Kidney (tissue), 13 donors: ENCODE measurements at regions not wholly inside any gene's neighbourhood (a gene's known extent, or its start where the extent isn't known, plus 50 kb on each side); places are given as distances from the start of the nearest gene placed in this dataset.
A peak's percentile ranks its signal among the peaks of the same experiment; 100 is the strongest.

Experiments used
- DNase-seq, 5 donors: peaks; one replicate each; pipeline ENCODE4 v3.0.0-alpha.2; 2013 to 2020
- FAIRE-seq: peaks from 2 replicates; lab custom pipeline; 2012; peaks lifted over from hg19 to GRCh38; lab: Jason Lieb, UNC
- H3K27ac ChIP-seq, 2 donors: one replicate each; pipeline ENCODE4 v1.7.0; 2013; ENCODE audit warnings: low read depth in 2 of 2, low read length in 2 of 2, inconsistent platforms in 1 of 2
- H3K27me3 ChIP-seq: one replicate; pipeline ENCODE4 v1.7.1; 2013; ENCODE audit warnings: low read length, inconsistent platforms; ENCODE audit not compliant: control insufficient read depth, insufficient read depth
- H3K36me3 ChIP-seq, 3 donors: one replicate each; pipeline versions ENCODE4 v1.7.0 to v1.7.1; 2013; ENCODE audit warnings: low read length in 3 of 3, control low read depth in 1 of 3, inconsistent platforms in 1 of 3; ENCODE audit not compliant: insufficient read depth in 3 of 3, control insufficient read depth in 2 of 3
- H3K4me1 ChIP-seq, 3 donors: one replicate each; pipeline versions ENCODE4 v1.7.0 to v1.7.1; 2013; ENCODE audit warnings: low read length in 3 of 3, inconsistent platforms in 1 of 3, low read depth in 1 of 3; ENCODE audit not compliant: control insufficient read depth in 2 of 3, insufficient read depth in 2 of 3
- H3K4me3 ChIP-seq, 3 donors: one replicate each; pipeline versions ENCODE4 v1.7.0 to v1.8.1; 2013; ENCODE audit warnings: low read length in 3 of 3, control low read depth in 1 of 3, inconsistent platforms in 1 of 3
- H3K9ac ChIP-seq, 3 donors: one replicate each; pipeline versions ENCODE4 v1.7.0 to v1.7.1; 2013; ENCODE audit warnings: low read length in 3 of 3, control low read depth in 1 of 3, inconsistent platforms in 1 of 3
- H3K9me3 ChIP-seq, 3 donors: one replicate each; pipeline versions ENCODE4 v1.7.0 to v1.7.1; 2013; ENCODE audit warnings: low read length in 3 of 3, control low read depth in 1 of 3, inconsistent platforms in 1 of 3; ENCODE audit not compliant: control insufficient read depth in 2 of 3, insufficient read depth in 1 of 3
- intact Hi-C: fragments of 100-400 bp; cut with DNase I; formaldehyde crosslinking; loops from one replicate; pipeline ENCODE4 v1.11.1; 2022
- TF ChIP-seq, protein P1 (sequence below): IDR thresholded peaks from 3 replicates; pipeline ENCODE4 v1.5.1; 2012; ENCODE audit warnings: mild to moderate bottlenecking, moderate library complexity, borderline replicate concordance; ENCODE audit not compliant: insufficient read depth; ENCODE audit errors: extremely low read depth
- donor health status: control.
- donor health status: control.
- donor health status: control.
- donor health status: control.
- donor health status: control.
- donor health status: DM: yes; HTN: yes; CAD: no.
- donor health status: Normal renal cell carcinoma (clear cell type).

DNA sequence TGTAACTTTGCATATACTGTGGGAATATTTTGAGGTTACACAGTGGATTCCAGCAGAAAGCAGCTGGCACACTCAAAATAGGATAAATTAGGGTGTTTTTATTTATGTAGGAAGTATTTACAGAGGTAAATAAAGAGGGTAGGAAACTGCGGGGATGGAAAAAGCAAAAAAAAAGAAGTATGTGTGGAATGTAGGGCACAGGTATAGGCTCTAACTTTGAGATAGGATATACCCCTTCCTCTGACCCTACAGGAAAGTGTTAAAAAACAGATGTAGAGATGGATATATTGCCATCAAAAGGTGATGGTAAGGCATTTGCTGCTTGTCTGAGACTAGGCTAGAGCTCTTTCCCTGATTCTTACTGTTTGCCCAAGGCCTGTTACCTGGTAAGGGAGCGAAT is 173.1 kb upstream of the ANK2 start:
- H3K9ac ChIP-seq, result no peak overlapping the region
- DNase-seq (no peak), FAIRE-seq (no peak)
- no peaks in the 10 kb centered on the region for H3K36me3 ChIP-seq
- H3K9me3 ChIP-seq, result no peaks in the 10 kb centered on the region
- intact Hi-C loops, result no loop called here
- H3K4me3 ChIP-seq, result no peak overlapping the region
- no peak overlapping the region for H3K27ac ChIP-seq
- no peaks in the 10 kb centered on the region for H3K27me3 ChIP-seq
- TF ChIP-seq, protein P1, sequence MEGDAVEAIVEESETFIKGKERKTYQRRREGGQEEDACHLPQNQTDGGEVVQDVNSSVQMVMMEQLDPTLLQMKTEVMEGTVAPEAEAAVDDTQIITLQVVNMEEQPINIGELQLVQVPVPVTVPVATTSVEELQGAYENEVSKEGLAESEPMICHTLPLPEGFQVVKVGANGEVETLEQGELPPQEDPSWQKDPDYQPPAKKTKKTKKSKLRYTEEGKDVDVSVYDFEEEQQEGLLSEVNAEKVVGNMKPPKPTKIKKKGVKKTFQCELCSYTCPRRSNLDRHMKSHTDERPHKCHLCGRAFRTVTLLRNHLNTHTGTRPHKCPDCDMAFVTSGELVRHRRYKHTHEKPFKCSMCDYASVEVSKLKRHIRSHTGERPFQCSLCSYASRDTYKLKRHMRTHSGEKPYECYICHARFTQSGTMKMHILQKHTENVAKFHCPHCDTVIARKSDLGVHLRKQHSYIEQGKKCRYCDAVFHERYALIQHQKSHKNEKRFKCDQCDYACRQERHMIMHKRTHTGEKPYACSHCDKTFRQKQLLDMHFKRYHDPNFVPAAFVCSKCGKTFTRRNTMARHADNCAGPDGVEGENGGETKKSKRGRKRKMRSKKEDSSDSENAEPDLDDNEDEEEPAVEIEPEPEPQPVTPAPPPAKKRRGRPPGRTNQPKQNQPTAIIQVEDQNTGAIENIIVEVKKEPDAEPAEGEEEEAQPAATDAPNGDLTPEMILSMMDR, result no peak
- no peaks in the 10 kb centered on the region for H3K4me1 ChIP-seq

DNA sequence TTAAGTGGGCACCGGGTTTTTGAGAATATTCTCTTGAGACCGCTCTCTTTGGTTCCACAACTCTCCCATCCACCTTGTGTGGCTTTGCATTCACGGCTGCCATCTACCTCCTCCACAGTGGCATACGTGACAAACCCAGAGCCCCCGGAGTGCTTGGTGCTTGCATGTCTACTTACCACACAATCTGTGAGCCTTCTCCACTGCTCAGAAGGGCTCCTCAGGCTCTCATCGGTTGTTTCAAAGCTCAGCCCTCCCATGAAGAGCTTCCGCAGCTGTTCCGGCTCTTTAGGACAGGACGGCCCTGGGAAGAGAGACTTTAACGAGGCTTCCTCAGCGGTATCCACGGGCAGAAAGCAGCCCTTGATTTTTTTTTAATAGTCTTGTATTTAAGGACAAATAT is 167.6 kb upstream of the ANK2 start:
- peak in 2 of 5 donors; percentile 26 to 76 for DNase-seq
- H3K4me1 ChIP-seq, result no peaks in the 10 kb centered on the region
- no peak overlapping the region for H3K27ac ChIP-seq
- no peak overlapping the region for H3K9ac ChIP-seq
- no peaks in the 10 kb centered on the region for H3K27me3 ChIP-seq
- H3K4me3 ChIP-seq, result no peak overlapping the region
- intact Hi-C loops, result no loop called here
- no peaks in the 10 kb centered on the region for H3K36me3 ChIP-seq
- FAIRE-seq, result no peak
- no peaks in the 10 kb centered on the region for H3K9me3 ChIP-seq
- TF ChIP-seq, protein P1, result no peak

DNA sequence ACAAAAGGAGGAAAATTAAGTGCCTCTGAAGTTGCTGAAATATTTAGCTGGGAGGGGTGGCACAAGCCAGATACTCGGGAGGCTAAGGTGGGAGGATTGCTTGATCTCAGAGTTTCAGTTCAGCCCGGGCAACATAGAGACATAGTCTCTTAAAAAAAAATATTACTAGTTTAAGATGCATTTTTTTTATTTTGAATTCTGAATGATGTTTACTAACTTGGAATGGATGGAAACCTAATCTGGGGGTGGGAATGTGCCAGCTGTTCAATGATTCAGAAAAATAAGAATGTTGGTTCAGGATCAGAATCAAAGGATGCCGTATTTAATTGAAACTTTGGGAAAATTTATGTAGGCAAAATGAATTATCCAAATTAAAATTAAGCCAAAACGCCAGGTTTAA is 167.2 kb upstream of the ANK2 start:
- no peaks in the 10 kb centered on the region for H3K9me3 ChIP-seq
- H3K9ac ChIP-seq, result no peak overlapping the region
- DNase-seq, result no peak
- H3K4me1 ChIP-seq, result no peaks in the 10 kb centered on the region
- H3K27me3 ChIP-seq, result no peaks in the 10 kb centered on the region
- TF ChIP-seq, protein P1, result no peak
- H3K27ac ChIP-seq, result no peak overlapping the region
- intact Hi-C loops, result no loop called here
- no peaks in the 10 kb centered on the region for H3K36me3 ChIP-seq
- H3K4me3 ChIP-seq, result no peak overlapping the region
- FAIRE-seq, result no peak

DNA sequence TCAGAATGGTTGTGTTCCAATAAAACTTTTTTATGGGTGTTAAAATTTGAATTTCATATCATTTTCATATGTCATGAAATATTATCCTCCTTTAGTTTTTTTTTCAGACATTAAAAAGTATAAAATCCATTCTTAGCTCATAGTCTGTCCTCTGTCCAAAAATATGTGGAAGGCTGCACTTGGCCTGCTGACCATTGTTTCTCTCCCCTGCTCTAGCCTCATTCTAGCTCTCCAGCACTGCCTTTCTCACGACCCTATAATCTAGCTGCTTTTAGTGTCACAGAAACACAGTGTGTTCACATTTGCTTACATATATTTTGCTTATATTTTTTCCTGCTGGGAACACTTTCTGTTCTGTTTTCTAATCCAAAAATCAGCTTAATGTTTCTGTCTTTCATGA is 165.0 kb upstream of the ANK2 start:
- Histone ChIP-seq H3K27me3 (no peaks in the 10 kb centered on the region), H3K27ac (no peak overlapping the region), H3K36me3 (no peaks in the 10 kb centered on the region), H3K9ac (no peak overlapping the region), H3K4me3 (no peak overlapping the region), H3K9me3 (no peaks in the 10 kb centered on the region), H3K4me1 (no peaks in the 10 kb centered on the region)
- no peak for FAIRE-seq
- peak in 1 of 5 donors; percentile 49 for DNase-seq
- TF ChIP-seq, protein P1, result no peak
- intact Hi-C loops, result no loop called here
